Uterus (tissue), 3 donors: ENCODE measurements at regions not wholly inside any gene's neighbourhood (a gene's known extent, or its start where the extent isn't known, plus 50 kb on each side); places are given as distances from the start of the nearest gene placed in this dataset.

Experiments
- DNase-seq, 2 donors: peaks; one replicate each; pipeline ENCODE4 v3.0.0-alpha.2; 2019 to 2020
- H3K27ac ChIP-seq, 2 donors: fragments of 200-600 bp; sonication (generic); 1 replicate in 1 of 2; 2 replicates in 1 of 2; pipeline ENCODE4 v1.5.1; 2016 to 2018
- H3K27me3 ChIP-seq, 2 donors: fragments of 200-600 bp; sonication (generic); one replicate each; pipeline ENCODE4 v1.5.1; 2018 to 2019; ENCODE audit warnings: control low read depth in 1 of 2
- H3K36me3 ChIP-seq, 2 donors: fragments of 200-600 bp; sonication (generic); one replicate each; pipeline ENCODE4 v1.5.1; 2019; ENCODE audit warnings: control low read depth in 1 of 2
- H3K4me1 ChIP-seq, 2 donors: fragments of 200-600 bp; sonication (generic); one replicate each; pipeline ENCODE4 v1.5.1; 2018 to 2019; ENCODE audit warnings: control low read depth in 1 of 2
- H3K4me3 ChIP-seq, 2 donors: fragments of 200-600 bp; sonication (generic); 1 replicate in 1 of 2; 2 replicates in 1 of 2; pipeline ENCODE4 v1.5.1; 2018 to 2019; ENCODE audit warnings: mild to moderate bottlenecking in 1 of 2
- H3K9me3 ChIP-seq, 2 donors: fragments of 200-600 bp; sonication (generic); one replicate each; pipeline ENCODE4 v1.5.1; 2019; ENCODE audit warnings: control low read depth in 1 of 2
- CTCF ChIP-seq, 4 experiments: fragments of 200-600 bp in 2 of 4; fragments of 450-650 bp in 2 of 4; sonication (generic) in 2 of 4; IDR thresholded peaks; one replicate each; pipeline ENCODE4 v1.5.1; 2016 to 2019; ENCODE audit warnings: antibody characterized with exemption in 4 of 4, mild to moderate bottlenecking in 2 of 4, moderate library complexity in 1 of 4
- POLR2A ChIP-seq, 2 donors: fragments of 450-650 bp; IDR thresholded peaks; one replicate each; pipeline ENCODE4 v1.6.1; 2016; ENCODE audit warnings: antibody characterized with exemption in 2 of 2, mild to moderate bottlenecking in 1 of 2, moderate library complexity in 1 of 2
- intact Hi-C: fragments of 100-400 bp; cut with DNase I; formaldehyde crosslinking; loops from one replicate; pipeline ENCODE4 v1.15.1; 2023; ENCODE audit warnings: low total_unique reads
- donor health status: DM: yes; HTN: yes; CAD: no.

GRCh38 chr10:120983721-120984120, 132.6 kb downstream of the WDR11 start:
- Histone ChIP-seq H3K27me3 (no peaks in the 10 kb centered on the region), H3K4me3 (no peak overlapping the region), H3K36me3 (no peaks in the 10 kb centered on the region), H3K27ac (no peak overlapping the region), H3K9me3 (no peaks in the 10 kb centered on the region), H3K4me1 (peaks cover 0 to 6% of the 10 kb centered on the region in 2 donors)
- intact Hi-C loops, result no loop called here
- TF ChIP-seq POLR2A (IDR thresholded peaks at IDR 0.05), result no peak
- no peak for TF ChIP-seq CTCF (IDR thresholded peaks at IDR 0.05)
- no peak for DNase-seq

GRCh38 chr10:120984221-120984620, 133.1 kb downstream of the WDR11 start:
- H3K9me3 ChIP-seq, result no peaks in the 10 kb centered on the region
- no peak for DNase-seq
- H3K4me1 ChIP-seq, result peaks cover 0 to 6% of the 10 kb centered on the region in 2 donors
- TF ChIP-seq CTCF (IDR thresholded peaks at IDR 0.05) (no peak), POLR2A (IDR thresholded peaks at IDR 0.05) (no peak)
- H3K27ac ChIP-seq, result no peak overlapping the region
- no peaks in the 10 kb centered on the region for H3K36me3 ChIP-seq
- intact Hi-C loops, result no loop called here
- no peak overlapping the region for H3K4me3 ChIP-seq
- H3K27me3 ChIP-seq, result no peaks in the 10 kb centered on the region

GRCh38 chr10:120987359-120987758, 136.2 kb downstream of the WDR11 start:
- TF ChIP-seq CTCF (IDR thresholded peaks at IDR 0.05), result no peak
- no peak for TF ChIP-seq POLR2A (IDR thresholded peaks at IDR 0.05)
- no peaks in the 10 kb centered on the region for H3K9me3 ChIP-seq
- no peaks in the 10 kb centered on the region for H3K27me3 ChIP-seq
- H3K27ac ChIP-seq, result no peak overlapping the region
- no peak overlapping the region for H3K4me3 ChIP-seq
- no peak for DNase-seq
- intact Hi-C loops, result no loop called here
- no peaks in the 10 kb centered on the region for H3K36me3 ChIP-seq
- H3K4me1 ChIP-seq, result no peaks in the 10 kb centered on the region

GRCh38 chr10:120988751-120989150, 137.6 kb downstream of the WDR11 start:
- TF ChIP-seq POLR2A (IDR thresholded peaks at IDR 0.05) (no peak), CTCF (IDR thresholded peaks at IDR 0.05) (no peak)
- H3K4me3 ChIP-seq, result no peak overlapping the region
- H3K27ac ChIP-seq, result no peak overlapping the region
- H3K4me1 ChIP-seq, result no peaks in the 10 kb centered on the region
- no peaks in the 10 kb centered on the region for H3K27me3 ChIP-seq
- intact Hi-C loops, result no loop called here
- no peaks in the 10 kb centered on the region for H3K36me3 ChIP-seq
- no peak for DNase-seq
- H3K9me3 ChIP-seq, result no peaks in the 10 kb centered on the region

- Histone ChIP-seq H3K4me3 (no peak overlapping the region), H3K27me3 (no peaks in the 10 kb centered on the region), H3K36me3 (no peaks in the 10 kb centered on the region), H3K4me1 (no peaks in the 10 kb centered on the region), H3K27ac (no peak overlapping the region), H3K9me3 (no peaks in the 10 kb centered on the region)
- intact Hi-C loops, result no loop called here
- no peak for TF ChIP-seq POLR2A (IDR thresholded peaks at IDR 0.05)
- DNase-seq, result no peak
Observed at GRCh38 chr10:120989279-120989678, 138.1 kb downstream of the WDR11 start.

GRCh38 chr10:120989996-120990598, 138.9 kb downstream of the WDR11 start:
- Histone ChIP-seq H3K36me3 (no peaks in the 10 kb centered on the region), H3K9me3 (no peaks in the 10 kb centered on the region), H3K4me1 (no peaks in the 10 kb centered on the region), H3K27ac (no peak overlapping the region), H3K4me3 (no peak overlapping the region), H3K27me3 (no peaks in the 10 kb centered on the region)
- intact Hi-C loops, result no loop called here
- TF ChIP-seq POLR2A (IDR thresholded peaks at IDR 0.05) (no peak), CTCF (IDR thresholded peaks at IDR 0.05) (no peak)
- no peak for DNase-seq
